Chondrocyte (in vitro differentiated cells): ENCODE measurements at regions not wholly inside any gene's neighbourhood (a gene's known extent, or its start where the extent isn't known, plus 50 kb on each side); places are given as distances from the start of the nearest gene placed in this dataset.

ENCODE experiments used
- DNase-seq: peaks from one replicate; pipeline ENCODE4 v3.0.0; 2021; ENCODE audit warnings: mixed read lengths, low spot score
- H3K27ac Mint-ChIP-seq: one replicate; pipeline ENCODE4 v1.8.0; 2021; ENCODE audit warnings: mild to moderate bottlenecking, moderate library complexity, mixed read lengths; ENCODE audit not compliant: unreplicated experiment
- H3K27me3 Mint-ChIP-seq: 2 replicates; pipeline ENCODE4 v1.8.0; 2021; ENCODE audit warnings: low read depth, mixed read lengths
- H3K36me3 Mint-ChIP-seq: 2 replicates; pipeline ENCODE4 v1.8.0; 2021; ENCODE audit warnings: low read depth, mixed read lengths
- H3K4me1 Mint-ChIP-seq: 2 replicates; pipeline ENCODE4 v1.8.0; 2021; ENCODE audit warnings: low read depth, mild to moderate bottlenecking, mixed read lengths
- H3K4me3 Mint-ChIP-seq: one replicate; pipeline ENCODE4 v1.8.0; 2021; ENCODE audit warnings: mild to moderate bottlenecking, moderate library complexity, mixed read lengths; ENCODE audit not compliant: unreplicated experiment
- H3K9me3 Mint-ChIP-seq: 2 replicates; pipeline ENCODE4 v1.8.0; 2021; ENCODE audit warnings: low read depth, mixed read lengths
- TF ChIP-seq, protein P1 (sequence below): fragments of 200-600 bp; sonication (generic); IDR thresholded peaks from 2 replicates; pipeline ENCODE4 v1.5.0; 2021; ENCODE audit warnings: antibody characterized with exemption, mild to moderate bottlenecking, moderate library complexity

DNA sequence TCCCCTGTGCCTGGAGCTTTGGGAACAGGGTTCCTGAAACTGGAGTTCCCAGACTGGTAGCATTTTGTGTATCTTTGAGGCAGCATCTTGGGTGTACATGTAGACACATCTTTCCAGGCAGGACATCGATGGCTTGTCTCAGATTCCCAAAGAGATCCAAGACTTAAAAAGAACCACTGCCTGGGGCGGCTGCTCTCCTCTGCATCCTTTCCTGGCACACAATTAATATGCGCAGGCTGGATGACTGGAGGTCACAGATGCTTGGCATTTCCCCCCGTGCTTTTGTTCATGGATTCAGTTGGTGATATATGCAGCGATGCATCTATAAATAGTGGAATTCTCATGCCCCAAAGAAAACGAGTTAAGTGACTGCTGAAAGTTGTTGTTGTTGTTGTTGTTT is 80.5 kb downstream of the CLDN34 start:
- H3K27ac Mint-ChIP-seq, result no peak overlapping the region
- no peaks in the 10 kb centered on the region for H3K27me3 Mint-ChIP-seq
- no peaks in the 10 kb centered on the region for H3K9me3 Mint-ChIP-seq
- no peaks in the 10 kb centered on the region for H3K36me3 Mint-ChIP-seq
- no peak for DNase-seq
- no peak overlapping the region for H3K4me3 Mint-ChIP-seq
- TF ChIP-seq, protein P1, sequence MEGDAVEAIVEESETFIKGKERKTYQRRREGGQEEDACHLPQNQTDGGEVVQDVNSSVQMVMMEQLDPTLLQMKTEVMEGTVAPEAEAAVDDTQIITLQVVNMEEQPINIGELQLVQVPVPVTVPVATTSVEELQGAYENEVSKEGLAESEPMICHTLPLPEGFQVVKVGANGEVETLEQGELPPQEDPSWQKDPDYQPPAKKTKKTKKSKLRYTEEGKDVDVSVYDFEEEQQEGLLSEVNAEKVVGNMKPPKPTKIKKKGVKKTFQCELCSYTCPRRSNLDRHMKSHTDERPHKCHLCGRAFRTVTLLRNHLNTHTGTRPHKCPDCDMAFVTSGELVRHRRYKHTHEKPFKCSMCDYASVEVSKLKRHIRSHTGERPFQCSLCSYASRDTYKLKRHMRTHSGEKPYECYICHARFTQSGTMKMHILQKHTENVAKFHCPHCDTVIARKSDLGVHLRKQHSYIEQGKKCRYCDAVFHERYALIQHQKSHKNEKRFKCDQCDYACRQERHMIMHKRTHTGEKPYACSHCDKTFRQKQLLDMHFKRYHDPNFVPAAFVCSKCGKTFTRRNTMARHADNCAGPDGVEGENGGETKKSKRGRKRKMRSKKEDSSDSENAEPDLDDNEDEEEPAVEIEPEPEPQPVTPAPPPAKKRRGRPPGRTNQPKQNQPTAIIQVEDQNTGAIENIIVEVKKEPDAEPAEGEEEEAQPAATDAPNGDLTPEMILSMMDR, result no peak
- H3K4me1 Mint-ChIP-seq, result peaks cover 55% of the 10 kb centered on the region

DNA sequence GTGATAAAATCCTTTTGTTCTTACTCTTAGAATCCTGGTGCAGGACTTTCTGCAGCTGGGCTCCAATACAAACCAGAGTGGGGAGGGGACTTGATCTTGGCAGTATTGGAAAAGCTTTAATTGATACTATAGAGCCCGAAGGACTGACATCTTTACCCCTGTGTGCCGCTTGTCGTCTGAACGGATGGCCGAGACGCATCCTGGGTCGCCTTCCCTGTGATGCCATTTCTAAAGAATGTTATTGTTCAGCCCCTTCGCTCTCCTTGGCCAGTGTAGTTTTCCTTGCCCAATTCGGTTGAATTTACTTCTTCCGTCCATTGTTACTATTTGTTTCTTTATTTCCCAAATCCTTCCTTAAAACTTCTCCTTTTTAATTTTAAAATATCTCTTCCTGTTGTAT is 80.9 kb downstream of the CLDN34 start:
- Mint-ChIP-seq H3K27ac (no peak overlapping the region), H3K4me3 (no peak overlapping the region), H3K36me3 (no peaks in the 10 kb centered on the region), H3K4me1 (peaks cover 59% of the 10 kb centered on the region), H3K27me3 (no peaks in the 10 kb centered on the region), H3K9me3 (no peaks in the 10 kb centered on the region)
- no peak for DNase-seq
- TF ChIP-seq, protein P1, result no peak

DNA sequence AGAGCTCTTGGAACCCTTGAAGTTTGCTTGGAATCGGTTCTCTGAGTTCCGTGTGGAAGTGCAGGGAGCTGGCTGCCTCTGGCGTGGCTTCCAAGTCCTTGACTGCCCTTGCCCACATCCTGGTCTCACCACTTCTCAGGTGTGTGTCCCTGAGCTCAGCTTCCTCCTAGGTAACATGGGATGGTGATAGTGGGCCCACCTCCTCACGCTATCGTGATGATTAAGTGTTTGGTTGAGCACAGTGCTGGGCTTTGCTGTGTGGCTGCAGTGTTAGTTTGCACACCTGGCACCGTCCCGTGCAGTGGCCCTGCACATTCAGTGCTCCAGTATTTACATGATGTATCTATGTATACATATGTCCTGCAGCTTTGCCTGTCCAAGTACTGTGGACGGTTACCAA is 81.5 kb downstream of the CLDN34 start:
- Mint-ChIP-seq H3K9me3 (no peaks in the 10 kb centered on the region), H3K4me1 (peaks cover 63% of the 10 kb centered on the region), H3K27me3 (no peaks in the 10 kb centered on the region), H3K4me3 (no peak overlapping the region), H3K36me3 (no peaks in the 10 kb centered on the region), H3K27ac (no peak overlapping the region)
- TF ChIP-seq, protein P1, result no peak
- no peak for DNase-seq

DNA sequence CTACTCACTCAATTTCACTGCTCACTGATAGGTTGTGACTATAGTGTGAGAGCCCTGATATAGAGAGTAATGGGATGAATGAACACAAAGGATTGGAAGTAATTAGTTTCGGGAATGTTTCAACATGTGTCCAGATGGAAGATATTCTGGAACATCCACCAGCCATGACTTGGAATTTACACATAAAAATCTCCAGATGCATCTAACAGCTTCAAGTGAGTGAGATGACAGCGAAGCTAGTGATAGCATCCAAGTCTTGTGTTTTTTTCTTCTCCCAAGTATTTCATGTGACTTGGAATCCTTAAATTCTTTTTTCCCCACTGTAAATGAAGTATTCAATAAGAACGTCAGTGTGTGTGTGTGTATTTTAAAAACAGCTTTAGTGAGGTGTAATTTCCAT is 82.1 kb downstream of the CLDN34 start:
- Mint-ChIP-seq H3K4me3 (no peak overlapping the region), H3K27ac (peak overlapping the region; percentile 6), H3K27me3 (no peaks in the 10 kb centered on the region), H3K36me3 (no peaks in the 10 kb centered on the region), H3K4me1 (peaks cover 63% of the 10 kb centered on the region), H3K9me3 (no peaks in the 10 kb centered on the region)
- no peak for DNase-seq
- TF ChIP-seq, protein P1, result no peak

DNA sequence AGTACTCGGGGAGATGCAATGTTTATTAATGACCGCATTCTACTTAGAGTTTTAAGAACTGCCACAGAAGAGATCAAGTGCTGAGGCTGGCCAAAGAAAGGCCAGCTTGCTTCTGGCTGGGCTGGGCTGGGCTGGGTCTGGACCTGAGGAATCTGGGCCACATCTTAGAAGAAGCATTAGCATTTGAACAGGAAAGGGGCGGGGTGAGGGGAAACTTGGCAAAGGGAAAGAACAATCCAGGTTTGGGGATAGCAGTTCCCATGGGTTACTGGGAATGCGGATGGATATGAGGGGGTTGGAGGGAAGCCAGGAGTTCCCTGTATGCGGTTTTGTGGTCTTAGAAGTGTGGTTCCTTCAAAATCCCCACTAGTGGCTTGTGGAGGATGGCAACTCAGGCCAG is 83.3 kb downstream of the CLDN34 start:
- H3K9me3 Mint-ChIP-seq, result peaks cover 7% of the 10 kb centered on the region
- peaks cover 3% of the 10 kb centered on the region for H3K36me3 Mint-ChIP-seq
- H3K4me1 Mint-ChIP-seq, result peaks cover 57% of the 10 kb centered on the region
- H3K27ac Mint-ChIP-seq, result peak overlapping the region; percentile 28
- DNase-seq, result no peak
- no peak overlapping the region for H3K4me3 Mint-ChIP-seq
- TF ChIP-seq, protein P1, result no peak
- no peaks in the 10 kb centered on the region for H3K27me3 Mint-ChIP-seq
